ENCODE measurements at regions not wholly inside any gene's neighbourhood (a gene's known extent, or its start where the extent isn't known, plus 50 kb on each side); places are given as distances from the start of the nearest gene placed in this dataset.
"Not testable (repeated sequence)": the region's sequence is repeated elsewhere in the genome, so short reads cannot be mapped to it uniquely, and the experiment has no call there.

DNA sequence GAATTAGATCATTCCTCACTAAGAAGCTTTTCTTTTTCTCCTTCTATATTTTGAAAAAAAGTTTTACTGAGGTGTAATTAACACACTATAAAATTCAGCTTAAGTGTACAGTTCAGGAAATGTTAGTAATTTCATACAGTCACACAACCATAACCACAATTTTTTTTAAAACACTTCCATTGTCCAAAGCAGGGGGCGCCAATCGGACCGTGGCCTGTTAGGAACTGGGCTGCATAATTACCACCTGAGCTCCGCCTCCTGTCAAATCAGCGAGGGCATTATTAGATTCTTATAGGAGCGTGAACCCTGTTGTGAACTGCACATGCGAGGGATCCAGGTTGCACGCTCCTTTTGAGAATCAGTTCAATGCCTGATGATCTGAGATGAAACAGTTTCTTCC, 427.1 kb downstream of the TFEC start:
- DNase-seq, result no peak
- H3K9me3 Mint-ChIP-seq, result peaks cover 4% of the 10 kb centered on the region
- H3K27ac Mint-ChIP-seq, result no peak overlapping the region
- H3K36me3 Mint-ChIP-seq, result no peaks in the 10 kb centered on the region
- H3K4me3 Mint-ChIP-seq, result no peak overlapping the region
- no peaks in the 10 kb centered on the region for H3K27me3 Mint-ChIP-seq
- H3K4me1 Mint-ChIP-seq, result no peaks in the 10 kb centered on the region

DNA sequence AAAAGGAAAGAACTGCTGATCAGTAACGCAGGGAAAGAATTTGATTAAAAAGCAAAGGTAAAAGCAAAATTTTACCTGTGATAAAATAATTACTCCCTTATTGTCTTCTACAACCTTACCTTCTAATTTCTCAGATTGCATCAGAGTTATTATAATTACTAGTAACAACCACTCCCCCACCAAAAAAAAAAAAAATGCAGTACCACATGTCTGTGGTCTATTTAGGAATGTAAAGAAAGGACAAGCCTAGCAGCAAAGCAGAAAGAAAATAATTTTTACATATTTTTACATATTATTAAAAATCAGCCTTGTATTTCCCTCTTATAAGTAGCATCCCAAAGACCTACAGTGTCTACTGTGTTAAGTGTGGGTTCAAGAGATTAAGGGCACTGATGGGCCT, 430.4 kb downstream of the TFEC start:
- DNase-seq, result no peak
- Mint-ChIP-seq H3K36me3 (no peaks in the 10 kb centered on the region), H3K27me3 (no peaks in the 10 kb centered on the region), H3K4me3 (no peak overlapping the region), H3K27ac (no peak overlapping the region), H3K9me3 (peaks cover 18% of the 10 kb centered on the region), H3K4me1 (no peaks in the 10 kb centered on the region)

GRCh38 chr7:115599184-115599583, 431.4 kb downstream of the TFEC start:
- peaks cover 20% of the 10 kb centered on the region for H3K9me3 Mint-ChIP-seq
- not testable (repeated sequence) for H3K27me3 Mint-ChIP-seq, H3K27ac Mint-ChIP-seq, H3K4me1 Mint-ChIP-seq, H3K36me3 Mint-ChIP-seq, DNase-seq, H3K4me3 Mint-ChIP-seq

GRCh38 chr7:115597220-115597619, 433.3 kb downstream of the TFEC start:
- not testable (repeated sequence) for H3K27me3 Mint-ChIP-seq, H3K27ac Mint-ChIP-seq, H3K4me3 Mint-ChIP-seq, DNase-seq, H3K4me1 Mint-ChIP-seq, H3K36me3 Mint-ChIP-seq
- peaks cover 20% of the 10 kb centered on the region for H3K9me3 Mint-ChIP-seq

DNA sequence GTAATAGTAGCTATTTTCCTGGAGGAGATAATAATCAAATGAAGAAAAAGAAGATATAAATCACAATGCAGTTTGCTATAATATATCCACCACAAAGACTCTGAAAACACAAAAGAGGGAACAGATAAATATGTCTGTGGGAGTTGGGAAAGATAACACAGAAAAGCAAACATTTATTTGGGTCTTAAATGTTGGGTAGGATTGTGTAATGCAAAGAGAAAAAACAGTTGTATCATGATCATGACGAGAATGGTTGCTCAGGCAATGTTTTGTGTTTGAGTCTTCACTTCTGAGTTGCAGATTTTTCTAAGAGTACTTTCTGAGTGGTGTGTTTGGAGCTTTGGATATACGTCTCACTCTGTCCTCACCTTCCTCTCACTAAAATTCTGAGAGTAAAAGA, 437.5 kb downstream of the TFEC start:
- Mint-ChIP-seq H3K27me3 (no peaks in the 10 kb centered on the region), H3K36me3 (no peaks in the 10 kb centered on the region), H3K27ac (no peak overlapping the region), H3K4me1 (no peaks in the 10 kb centered on the region), H3K9me3 (peaks cover 15% of the 10 kb centered on the region), H3K4me3 (no peak overlapping the region)
- DNase-seq, result no peak

- Mint-ChIP-seq H3K4me3 (no peak overlapping the region), H3K27me3 (no peaks in the 10 kb centered on the region), H3K4me1 (no peaks in the 10 kb centered on the region), H3K36me3 (no peaks in the 10 kb centered on the region), H3K9me3 (no peaks in the 10 kb centered on the region), H3K27ac (no peak overlapping the region)
- DNase-seq, result no peak
These were observed 445.4 kb downstream of the TFEC start for GRCh38 chr7:115585015-115585718.

- no peaks in the 10 kb centered on the region for H3K36me3 Mint-ChIP-seq
- H3K27me3 Mint-ChIP-seq, result no peaks in the 10 kb centered on the region
- no peaks in the 10 kb centered on the region for H3K4me1 Mint-ChIP-seq
- DNase-seq, result no peak
- H3K27ac Mint-ChIP-seq, result no peak overlapping the region
- H3K4me3 Mint-ChIP-seq, result no peak overlapping the region
- no peaks in the 10 kb centered on the region for H3K9me3 Mint-ChIP-seq
These were observed 447.6 kb downstream of the TFEC start for GRCh38 chr7:115582956-115583355.

- Mint-ChIP-seq H3K36me3 (no peaks in the 10 kb centered on the region), H3K27me3 (no peaks in the 10 kb centered on the region), H3K4me1 (no peaks in the 10 kb centered on the region), H3K9me3 (no peaks in the 10 kb centered on the region), H3K4me3 (no peak overlapping the region), H3K27ac (no peak overlapping the region)
- DNase-seq, result no peak
These were observed 452.0 kb downstream of the TFEC start for GRCh38 chr7:115578576-115578975.

DNA sequence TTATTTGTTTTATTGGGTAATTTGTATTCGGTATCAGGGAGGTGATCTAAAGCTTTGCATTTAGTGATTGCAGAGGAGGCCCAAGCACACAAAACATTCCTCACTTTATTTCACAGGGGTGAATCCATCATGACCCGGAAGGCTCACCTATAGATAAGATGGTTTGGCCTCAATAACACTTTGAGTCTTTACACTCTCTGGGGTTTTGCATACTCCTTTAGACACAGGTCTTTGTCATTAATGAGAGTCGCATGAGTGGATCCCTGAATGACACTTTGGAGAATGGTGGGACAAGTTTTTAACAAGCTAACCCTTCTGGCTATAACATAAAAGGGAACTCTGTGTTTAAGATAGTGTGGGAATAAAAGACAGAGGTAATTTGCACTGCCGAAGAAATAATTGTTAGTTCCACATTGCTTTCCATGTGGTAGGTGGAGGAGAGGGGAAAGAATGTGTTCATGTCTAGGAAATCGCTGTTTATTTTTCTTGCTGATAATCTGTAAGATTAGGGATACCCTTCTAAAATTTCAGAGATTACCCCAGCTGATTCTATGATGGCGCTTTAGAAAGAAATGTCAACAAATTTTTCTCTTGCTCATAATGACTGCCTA, 455.8 kb downstream of the TFEC start:
- Mint-ChIP-seq H3K9me3 (no peaks in the 10 kb centered on the region), H3K27me3 (no peaks in the 10 kb centered on the region), H3K27ac (no peak overlapping the region), H3K4me3 (no peak overlapping the region), H3K4me1 (no peaks in the 10 kb centered on the region), H3K36me3 (no peaks in the 10 kb centered on the region)
- DNase-seq, result no peak

DNA sequence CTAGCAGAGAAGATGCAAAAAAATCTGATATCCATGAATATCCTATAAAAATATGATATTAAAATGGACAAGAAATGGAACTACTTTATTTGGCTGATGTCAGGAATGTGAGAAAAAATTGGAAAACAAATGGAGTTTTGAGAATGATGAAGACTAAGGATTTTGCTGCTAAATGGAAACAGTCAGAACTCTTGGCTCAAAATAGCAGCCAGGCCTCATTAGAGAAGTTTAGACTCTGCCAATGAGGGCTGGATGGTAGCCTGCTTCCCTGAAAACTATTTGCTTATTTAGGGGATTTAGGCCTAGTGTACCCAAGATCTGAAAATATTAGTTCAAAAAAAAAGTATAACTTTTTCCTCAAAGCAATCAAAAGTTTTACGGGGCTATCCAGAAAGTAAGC, 458.5 kb downstream of the TFEC start:
- Mint-ChIP-seq H3K4me1 (no peaks in the 10 kb centered on the region), H3K27ac (no peak overlapping the region), H3K36me3 (no peaks in the 10 kb centered on the region), H3K27me3 (no peaks in the 10 kb centered on the region), H3K4me3 (no peak overlapping the region), H3K9me3 (no peaks in the 10 kb centered on the region)
- DNase-seq, result no peak

GRCh38 chr7:115561335-115562110, 469.0 kb downstream of the TFEC start:
- H3K4me3 Mint-ChIP-seq, result no peak overlapping the region
- H3K36me3 Mint-ChIP-seq, result no peaks in the 10 kb centered on the region
- H3K27ac Mint-ChIP-seq, result no peak overlapping the region
- DNase-seq, result no peak
- no peaks in the 10 kb centered on the region for H3K4me1 Mint-ChIP-seq
- no peaks in the 10 kb centered on the region for H3K9me3 Mint-ChIP-seq
- H3K27me3 Mint-ChIP-seq, result no peaks in the 10 kb centered on the region

DNA sequence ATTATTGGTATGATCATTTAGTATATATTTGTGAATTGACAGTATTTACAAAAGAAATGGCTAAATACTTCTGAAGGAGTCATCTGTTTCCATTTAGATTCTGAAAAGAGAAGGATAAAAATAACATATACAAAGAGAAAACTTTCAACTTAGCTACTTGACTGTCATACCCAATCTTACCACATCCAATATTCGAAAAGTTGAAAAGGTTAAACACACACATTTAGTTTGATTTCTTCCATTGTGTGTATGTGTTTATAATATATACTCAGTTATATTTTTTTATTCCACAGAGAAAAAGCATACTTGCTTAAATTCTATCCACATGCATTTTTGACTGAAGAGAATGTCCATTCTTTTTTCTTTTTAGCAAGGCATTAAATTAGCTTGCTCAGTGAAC, 470.7 kb downstream of the TFEC start:
- Mint-ChIP-seq H3K9me3 (no peaks in the 10 kb centered on the region), H3K4me1 (no peaks in the 10 kb centered on the region), H3K36me3 (no peaks in the 10 kb centered on the region), H3K27ac (no peak overlapping the region), H3K4me3 (no peak overlapping the region), H3K27me3 (no peaks in the 10 kb centered on the region)
- no peak for DNase-seq

- Mint-ChIP-seq H3K4me3 (no peak overlapping the region), H3K27ac (no peak overlapping the region), H3K4me1 (no peaks in the 10 kb centered on the region), H3K27me3 (no peaks in the 10 kb centered on the region), H3K9me3 (no peaks in the 10 kb centered on the region), H3K36me3 (no peaks in the 10 kb centered on the region)
- no peak for DNase-seq
These were observed 472.4 kb downstream of the TFEC start for GRCh38 chr7:115558161-115558560.

GRCh38 chr7:115557296-115557695, 473.3 kb downstream of the TFEC start:
- not testable (repeated sequence) for H3K27ac Mint-ChIP-seq, H3K9me3 Mint-ChIP-seq, H3K4me1 Mint-ChIP-seq, H3K36me3 Mint-ChIP-seq, H3K4me3 Mint-ChIP-seq, DNase-seq, H3K27me3 Mint-ChIP-seq

DNA sequence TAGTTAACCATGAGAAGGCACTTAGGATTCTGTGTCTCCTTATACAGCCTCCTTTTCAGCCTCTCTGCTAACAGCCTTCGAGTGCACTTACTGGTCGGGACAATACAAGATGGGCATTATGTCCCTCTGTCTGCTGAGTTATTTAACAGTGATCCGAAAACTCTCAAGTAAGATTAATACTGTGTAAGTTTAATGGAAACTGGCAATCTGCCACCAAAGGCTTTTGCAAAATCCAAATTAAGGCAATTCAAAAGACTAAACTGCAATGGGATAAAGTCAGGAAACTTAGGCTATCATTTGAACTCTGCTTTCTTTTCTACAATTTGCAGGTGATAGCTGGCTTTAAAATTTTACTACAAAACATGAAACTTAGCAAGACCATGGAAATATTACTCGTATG, 477.8 kb downstream of the TFEC start:
- Mint-ChIP-seq H3K27me3 (no peaks in the 10 kb centered on the region), H3K36me3 (no peaks in the 10 kb centered on the region), H3K4me1 (no peaks in the 10 kb centered on the region), H3K4me3 (no peak overlapping the region), H3K27ac (no peak overlapping the region), H3K9me3 (no peaks in the 10 kb centered on the region)
- DNase-seq, result no peak

DNA sequence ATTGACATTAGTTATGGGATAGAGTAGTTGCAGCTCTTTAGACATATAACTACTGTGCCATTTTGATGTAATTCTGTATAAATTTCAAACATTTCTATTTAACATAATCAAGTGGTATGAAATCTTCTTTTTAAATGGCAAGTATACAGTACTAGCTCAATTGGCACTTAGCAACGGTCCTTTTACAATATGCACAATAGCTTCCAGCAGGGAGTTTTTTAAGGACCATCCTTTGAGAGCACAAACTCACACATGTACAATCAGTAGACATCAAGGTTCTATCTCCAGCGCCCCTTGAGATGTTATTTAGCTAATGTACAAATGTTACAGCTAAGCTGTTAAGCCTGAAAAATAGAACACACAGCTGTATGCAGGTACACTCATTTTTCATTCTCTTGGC, 480.7 kb downstream of the TFEC start:
- DNase-seq, result no peak
- Mint-ChIP-seq H3K36me3 (no peaks in the 10 kb centered on the region), H3K27me3 (no peaks in the 10 kb centered on the region), H3K27ac (no peak overlapping the region), H3K4me3 (no peak overlapping the region), H3K4me1 (no peaks in the 10 kb centered on the region), H3K9me3 (no peaks in the 10 kb centered on the region)

Data from activated naive CD8-positive, alpha-beta T cell treated with anti-CD3 and anti-CD28 coated beads for 36 hours (primary cell).